ENCODE measurements at regions not wholly inside any gene's neighbourhood (a gene's known extent, or its start where the extent isn't known, plus 50 kb on each side); places are given as distances from the start of the nearest gene placed in this dataset.

DNA sequence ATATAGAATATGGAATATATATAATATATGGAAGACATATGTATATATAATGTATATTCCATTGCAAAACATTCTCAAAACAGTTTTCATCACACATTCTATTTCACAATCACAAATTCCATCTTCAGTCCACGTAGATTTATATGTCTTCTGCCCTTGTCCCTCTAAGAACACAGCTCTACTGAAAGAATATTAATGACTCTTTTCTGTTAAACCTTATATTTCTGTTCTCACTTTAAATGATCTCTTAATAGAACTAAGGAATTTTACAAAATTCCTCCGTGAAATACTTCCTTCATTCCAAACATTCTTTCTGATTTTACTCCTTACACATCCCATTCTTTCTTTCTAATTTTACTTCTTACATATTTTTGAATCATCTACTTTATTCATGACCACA is 1043.1 kb upstream of the PABPC4L start:
- no peaks in the 10 kb centered on the region for H3K36me3 ChIP-seq (ENCODE audit: low read depth, low read length)
- no peak overlapping the region for H2AFZ ChIP-seq (ENCODE audit: low read length)
- POLR2A ChIA-PET (ENCODE audit: unreplicated experiment) = no interaction called here
- no peak overlapping the region for H3K27ac ChIP-seq (ENCODE audit: low read length)
- H3K4me3 ChIP-seq (ENCODE audit: low read length) = no peak overlapping the region
- no peaks in the 10 kb centered on the region for H3K9me3 ChIP-seq (ENCODE audit: low read length)
- BruUV-seq (replicated peaks) = no TSS peak
- no peak overlapping the region for H3K4me2 ChIP-seq (ENCODE audit: low read length)
- no peaks in the 10 kb centered on the region for H3K27me3 ChIP-seq (ENCODE audit: low read length)
- no peaks in the 10 kb centered on the region for H3K9me2 ChIP-seq (replicated peaks; ENCODE audit: low read length)
- no peaks in the 10 kb centered on the region for H3K4me1 ChIP-seq (ENCODE audit: insufficient read depth, low read length)
- intact Hi-C loops (cut with micrococcal nuclease) = no loop called here
- no peaks in the 10 kb centered on the region for H3K79me2 ChIP-seq (ENCODE audit: low read length)
- H3F3A ChIP-seq (ENCODE audit: low read length, unreplicated experiment) = no peaks in the 10 kb centered on the region
- CTCF ChIA-PET = no interaction called here
- no peak overlapping the region for H3K9ac ChIP-seq (ENCODE audit: low read length)
- DNase-seq = no peak
- H4K20me1 ChIP-seq (ENCODE audit: low read length) = no peaks in the 10 kb centered on the region
- TF ChIP-seq EZH2 (IDR thresholded peaks at IDR 0.05; ENCODE audit: low read length, unreplicated experiment) (no peak), EZH2phosphoT487 (IDR thresholded peaks at IDR 0.05; ENCODE audit: borderline replicate concordance, low read length) (no peak)
- TF ChIP-seq, protein P1, sequence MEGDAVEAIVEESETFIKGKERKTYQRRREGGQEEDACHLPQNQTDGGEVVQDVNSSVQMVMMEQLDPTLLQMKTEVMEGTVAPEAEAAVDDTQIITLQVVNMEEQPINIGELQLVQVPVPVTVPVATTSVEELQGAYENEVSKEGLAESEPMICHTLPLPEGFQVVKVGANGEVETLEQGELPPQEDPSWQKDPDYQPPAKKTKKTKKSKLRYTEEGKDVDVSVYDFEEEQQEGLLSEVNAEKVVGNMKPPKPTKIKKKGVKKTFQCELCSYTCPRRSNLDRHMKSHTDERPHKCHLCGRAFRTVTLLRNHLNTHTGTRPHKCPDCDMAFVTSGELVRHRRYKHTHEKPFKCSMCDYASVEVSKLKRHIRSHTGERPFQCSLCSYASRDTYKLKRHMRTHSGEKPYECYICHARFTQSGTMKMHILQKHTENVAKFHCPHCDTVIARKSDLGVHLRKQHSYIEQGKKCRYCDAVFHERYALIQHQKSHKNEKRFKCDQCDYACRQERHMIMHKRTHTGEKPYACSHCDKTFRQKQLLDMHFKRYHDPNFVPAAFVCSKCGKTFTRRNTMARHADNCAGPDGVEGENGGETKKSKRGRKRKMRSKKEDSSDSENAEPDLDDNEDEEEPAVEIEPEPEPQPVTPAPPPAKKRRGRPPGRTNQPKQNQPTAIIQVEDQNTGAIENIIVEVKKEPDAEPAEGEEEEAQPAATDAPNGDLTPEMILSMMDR (conservative IDR thresholded peaks at IDR 0.05; ENCODE audit: low read depth, low read length) = no peak
- ATAC-seq = no peak

DNA sequence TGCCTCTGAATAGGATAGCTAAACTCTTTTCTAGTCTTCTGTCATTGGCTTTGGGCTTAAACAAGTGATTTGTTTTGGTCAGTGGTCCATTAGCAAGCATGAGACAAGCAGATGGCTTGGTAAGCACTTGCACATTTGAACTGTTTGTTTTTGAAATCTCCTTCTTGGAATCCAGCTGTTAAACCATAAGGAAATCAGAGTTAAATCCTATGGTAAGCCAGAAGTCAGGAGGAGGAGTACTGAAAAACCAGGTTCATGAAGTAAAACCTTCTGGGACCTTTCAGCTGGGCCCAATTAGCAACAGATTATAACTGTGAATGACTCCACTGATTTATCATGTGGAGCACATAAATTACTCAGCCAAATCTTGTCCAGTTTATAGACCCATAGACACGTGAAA is 1042.5 kb upstream of the PABPC4L start:
- Histone ChIP-seq H3K9me2 (replicated peaks; ENCODE audit: low read length) (no peaks in the 10 kb centered on the region), H3K9ac (ENCODE audit: low read length) (no peak overlapping the region), H3K4me2 (ENCODE audit: low read length) (no peak overlapping the region), H3K79me2 (ENCODE audit: low read length) (no peaks in the 10 kb centered on the region), H4K20me1 (ENCODE audit: low read length) (no peaks in the 10 kb centered on the region), H3K27me3 (ENCODE audit: low read length) (no peaks in the 10 kb centered on the region), H3K36me3 (ENCODE audit: low read depth, low read length) (no peaks in the 10 kb centered on the region), H3K4me3 (ENCODE audit: low read length) (no peak overlapping the region), H3K27ac (ENCODE audit: low read length) (no peak overlapping the region), H3K9me3 (ENCODE audit: low read length) (no peaks in the 10 kb centered on the region), H2AFZ (ENCODE audit: low read length) (no peak overlapping the region), H3F3A (ENCODE audit: low read length, unreplicated experiment) (no peaks in the 10 kb centered on the region), H3K4me1 (ENCODE audit: insufficient read depth, low read length) (no peaks in the 10 kb centered on the region)
- POLR2A ChIA-PET (ENCODE audit: unreplicated experiment) = no interaction called here
- BruUV-seq (replicated peaks) = no TSS peak
- TF ChIP-seq EZH2phosphoT487 (IDR thresholded peaks at IDR 0.05; ENCODE audit: borderline replicate concordance, low read length) (no peak), EZH2 (IDR thresholded peaks at IDR 0.05; ENCODE audit: low read length, unreplicated experiment) (no peak)
- TF ChIP-seq, protein P1 (conservative IDR thresholded peaks at IDR 0.05; ENCODE audit: low read depth, low read length) = no peak
- no peak for DNase-seq
- CTCF ChIA-PET = no interaction called here
- ATAC-seq = no peak
- intact Hi-C loops (cut with micrococcal nuclease) = no loop called here

DNA sequence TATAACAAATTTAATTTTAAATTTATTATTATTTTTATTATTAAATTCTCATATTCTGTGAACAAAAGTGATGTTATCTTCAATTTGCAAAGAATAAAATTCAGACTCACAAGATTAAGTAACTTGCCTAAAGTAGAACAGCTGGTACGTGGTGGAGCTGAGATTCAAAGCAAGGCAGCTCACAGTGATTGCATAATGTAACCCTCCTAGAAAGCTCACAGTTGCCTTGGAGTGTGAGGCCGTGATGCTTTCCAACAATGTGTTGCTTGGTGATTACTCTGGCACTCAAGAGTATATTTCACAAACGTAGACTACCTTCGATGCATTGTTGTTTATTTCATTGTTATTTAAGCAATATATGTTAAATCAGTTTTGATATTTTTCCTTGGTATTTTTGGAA is 1039.2 kb upstream of the PABPC4L start:
- BruUV-seq (replicated peaks) = no TSS peak
- TF ChIP-seq, protein P1 (conservative IDR thresholded peaks at IDR 0.05; ENCODE audit: low read depth, low read length) = no peak
- TF ChIP-seq EZH2 (IDR thresholded peaks at IDR 0.05; ENCODE audit: low read length, unreplicated experiment) (no peak), EZH2phosphoT487 (IDR thresholded peaks at IDR 0.05; ENCODE audit: borderline replicate concordance, low read length) (no peak)
- ChIA-PET CTCF (no interaction called here), POLR2A (ENCODE audit: unreplicated experiment) (no interaction called here)
- no peaks in the 10 kb centered on the region for H3K9me2 ChIP-seq (replicated peaks; ENCODE audit: low read length)
- H3K9me3 ChIP-seq (ENCODE audit: low read length) = no peaks in the 10 kb centered on the region
- intact Hi-C loops (cut with micrococcal nuclease) = no loop called here
- H3K36me3 ChIP-seq (ENCODE audit: low read depth, low read length) = no peaks in the 10 kb centered on the region
- no peaks in the 10 kb centered on the region for H4K20me1 ChIP-seq (ENCODE audit: low read length)
- no peaks in the 10 kb centered on the region for H3F3A ChIP-seq (ENCODE audit: low read length, unreplicated experiment)
- no peak overlapping the region for H2AFZ ChIP-seq (ENCODE audit: low read length)
- no peak overlapping the region for H3K4me2 ChIP-seq (ENCODE audit: low read length)
- H3K4me3 ChIP-seq (ENCODE audit: low read length) = no peak overlapping the region
- ATAC-seq = no peak
- no peaks in the 10 kb centered on the region for H3K79me2 ChIP-seq (ENCODE audit: low read length)
- H3K27me3 ChIP-seq (ENCODE audit: low read length) = no peaks in the 10 kb centered on the region
- no peak overlapping the region for H3K27ac ChIP-seq (ENCODE audit: low read length)
- no peak overlapping the region for H3K9ac ChIP-seq (ENCODE audit: low read length)
- no peaks in the 10 kb centered on the region for H3K4me1 ChIP-seq (ENCODE audit: insufficient read depth, low read length)
- DNase-seq = no peak

Measured in PC-3 (cell line).